Activated CD4-positive, alpha-beta T cell treated with anti-CD3 and anti-CD28 coated beads for 36 hours (primary cell): ENCODE measurements at regions not wholly inside any gene's neighbourhood (a gene's known extent, or its start where the extent isn't known, plus 50 kb on each side); places are given as distances from the start of the nearest gene placed in this dataset.
"Not testable (repeated sequence)": the region's sequence is repeated elsewhere in the genome, so short reads cannot be mapped to it uniquely, and the experiment has no call there.

Experiments
- ATAC-seq: fragments of 200-7000 bp; cut with Tn5 transposase; one replicate; pipeline ENCODE4 v1.10.0; 2021; ENCODE audit warnings: mild to moderate bottlenecking, moderate library complexity
- CTCF ChIA-PET: fragments of 350-600 bp; sonication (Branson Sonifier 250); formaldehyde crosslinking; loops from one replicate; lab custom pipeline; 2021; ENCODE audit warnings: antibody characterized with exemption; lab: Charles Lee
- POLR2A ChIA-PET: fragments of 350-600 bp; sonication (Branson Sonifier 250); formaldehyde crosslinking; loops from one replicate; lab custom pipeline; 2021; ENCODE audit warnings: antibody characterized with exemption, inconsistent platforms; lab: Charles Lee
- DNase-seq: peaks from one replicate; pipeline ENCODE4 v3.0.0-alpha.2; 2020
- H3K27ac Mint-ChIP-seq: one replicate; pipeline ENCODE4 v1.8.0; 2021; ENCODE audit warnings: mixed read lengths
- H3K27me3 Mint-ChIP-seq: one replicate; pipeline ENCODE4 v1.8.0; 2021; ENCODE audit warnings: mixed read lengths
- H3K36me3 Mint-ChIP-seq: one replicate; pipeline ENCODE4 v1.8.0; 2021; ENCODE audit warnings: low read depth, mixed read lengths
- H3K4me1 Mint-ChIP-seq: one replicate; pipeline ENCODE4 v1.8.0; 2021; ENCODE audit warnings: mixed read lengths
- H3K4me3 Mint-ChIP-seq: one replicate; pipeline ENCODE4 v1.8.0; 2021; ENCODE audit warnings: mild to moderate bottlenecking, moderate library complexity, mixed read lengths
- H3K9me3 Mint-ChIP-seq: one replicate; pipeline ENCODE4 v1.8.0; 2021; ENCODE audit warnings: low read depth, mixed read lengths
- intact Hi-C, 2 experiments: fragments of 100-400 bp; cut with DNase I in 1 of 2; cut with micrococcal nuclease in 1 of 2; formaldehyde crosslinking; loops; one replicate each; pipeline versions ENCODE4 v1.14.2 to v1.15.1; 2022 to 2024; cut with DNase I, micrococcal nuclease

- POLR2A ChIA-PET, ATAC-seq, H3K4me3 Mint-ChIP-seq, H3K9me3 Mint-ChIP-seq, H3K27ac Mint-ChIP-seq, H3K36me3 Mint-ChIP-seq, DNase-seq, CTCF ChIA-PET, H3K4me1 Mint-ChIP-seq, H3K27me3 Mint-ChIP-seq, intact Hi-C loops: not testable (repeated sequence)
These were observed 80.3 kb upstream of the SPDYE9 start for GRCh38 chr7:73166152-73166551.

GRCh38 chr7:73162680-73163079, 76.8 kb upstream of the SPDYE9 start:
- intact Hi-C loops, H3K4me3 Mint-ChIP-seq, CTCF ChIA-PET, DNase-seq, H3K27ac Mint-ChIP-seq, POLR2A ChIA-PET, ATAC-seq, H3K36me3 Mint-ChIP-seq, H3K27me3 Mint-ChIP-seq, H3K9me3 Mint-ChIP-seq, H3K4me1 Mint-ChIP-seq: not testable (repeated sequence)

DNA sequence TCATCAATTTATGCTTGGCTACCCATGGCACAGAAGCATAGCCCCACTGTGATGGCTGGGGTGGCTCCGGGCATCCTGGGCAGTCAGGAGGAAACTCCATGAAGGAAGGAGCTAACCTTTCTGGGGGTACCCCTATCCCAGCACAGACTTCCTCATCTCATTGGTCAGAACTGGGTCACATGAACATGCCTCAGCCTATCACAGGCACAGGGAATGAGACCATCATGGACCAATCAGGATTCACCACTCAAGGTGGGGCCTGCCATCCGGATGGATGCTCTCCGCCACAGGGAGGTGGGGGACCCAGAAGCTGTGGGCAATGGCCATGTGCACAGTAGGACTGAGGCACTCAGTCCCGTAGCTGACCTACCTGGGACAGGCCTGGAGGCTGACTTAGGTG, 75.9 kb upstream of the SPDYE9 start:
- intact Hi-C loops, DNase-seq, H3K4me1 Mint-ChIP-seq, H3K27me3 Mint-ChIP-seq, H3K9me3 Mint-ChIP-seq, ATAC-seq, H3K4me3 Mint-ChIP-seq, POLR2A ChIA-PET, H3K27ac Mint-ChIP-seq, H3K36me3 Mint-ChIP-seq, CTCF ChIA-PET: not testable (repeated sequence)

DNA sequence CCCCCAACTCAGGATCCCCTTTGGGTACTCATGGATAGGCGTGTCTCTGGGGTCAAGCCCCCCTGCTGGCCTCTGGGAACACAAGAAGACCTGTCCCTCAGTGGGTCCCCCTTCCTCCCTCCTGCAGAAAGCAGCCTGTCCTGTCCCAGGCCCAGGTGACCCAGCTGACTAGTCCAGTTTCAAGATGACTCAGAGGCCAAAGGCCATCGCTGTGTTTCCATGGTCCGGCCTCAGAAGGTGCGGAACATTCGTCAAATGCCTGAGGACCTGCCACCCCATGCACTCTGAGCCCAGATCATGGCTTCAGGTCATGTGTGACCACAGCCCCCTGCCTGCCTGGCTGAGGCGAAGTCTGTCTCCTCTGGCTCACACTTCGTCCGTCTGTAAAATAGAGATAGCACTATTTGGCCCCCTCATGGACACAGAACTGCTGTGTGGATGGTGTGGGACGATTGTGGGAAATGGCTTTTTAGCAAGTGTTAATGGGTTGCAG, 71.4 kb upstream of the SPDYE9 start:
- ATAC-seq, POLR2A ChIA-PET, CTCF ChIA-PET, DNase-seq, intact Hi-C loops, H3K4me3 Mint-ChIP-seq, H3K9me3 Mint-ChIP-seq, H3K27ac Mint-ChIP-seq, H3K27me3 Mint-ChIP-seq, H3K36me3 Mint-ChIP-seq, H3K4me1 Mint-ChIP-seq: not testable (repeated sequence)

DNA sequence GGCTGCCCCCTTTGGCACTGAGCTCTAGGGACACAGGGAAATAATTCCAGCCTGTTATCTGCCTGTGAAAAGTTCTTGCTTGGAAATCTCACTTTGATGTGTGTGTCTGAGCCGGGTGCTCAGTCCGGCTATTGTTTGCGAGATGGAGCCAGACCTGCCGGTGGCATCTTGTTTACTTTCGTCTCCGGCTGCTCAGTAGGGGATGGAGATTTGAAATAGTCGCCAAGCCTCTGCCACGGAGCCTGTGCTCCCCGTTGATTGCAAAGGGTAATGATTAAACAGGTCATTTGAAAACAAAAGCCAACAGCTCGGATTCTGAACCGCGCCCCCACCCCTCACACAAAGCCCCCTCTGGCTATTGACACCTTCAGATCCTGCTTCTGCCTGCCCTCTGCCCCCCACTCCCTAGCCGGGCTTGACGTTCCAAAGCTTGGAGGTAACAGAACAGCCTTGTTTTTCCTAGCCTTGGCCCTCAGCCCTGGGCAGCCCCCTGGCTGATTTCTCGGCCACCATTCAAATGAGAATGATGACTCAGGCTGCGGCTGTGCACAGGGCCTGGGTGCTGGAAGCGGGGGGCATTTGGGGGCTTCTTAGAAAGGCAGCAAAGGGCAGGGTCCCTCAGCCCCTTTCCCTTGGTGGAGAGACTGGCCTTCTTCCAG, 70.8 kb upstream of the SPDYE9 start:
- ATAC-seq, H3K36me3 Mint-ChIP-seq, H3K4me1 Mint-ChIP-seq, POLR2A ChIA-PET, intact Hi-C loops, H3K27me3 Mint-ChIP-seq, H3K27ac Mint-ChIP-seq, H3K9me3 Mint-ChIP-seq, H3K4me3 Mint-ChIP-seq, CTCF ChIA-PET, DNase-seq: not testable (repeated sequence)

DNA sequence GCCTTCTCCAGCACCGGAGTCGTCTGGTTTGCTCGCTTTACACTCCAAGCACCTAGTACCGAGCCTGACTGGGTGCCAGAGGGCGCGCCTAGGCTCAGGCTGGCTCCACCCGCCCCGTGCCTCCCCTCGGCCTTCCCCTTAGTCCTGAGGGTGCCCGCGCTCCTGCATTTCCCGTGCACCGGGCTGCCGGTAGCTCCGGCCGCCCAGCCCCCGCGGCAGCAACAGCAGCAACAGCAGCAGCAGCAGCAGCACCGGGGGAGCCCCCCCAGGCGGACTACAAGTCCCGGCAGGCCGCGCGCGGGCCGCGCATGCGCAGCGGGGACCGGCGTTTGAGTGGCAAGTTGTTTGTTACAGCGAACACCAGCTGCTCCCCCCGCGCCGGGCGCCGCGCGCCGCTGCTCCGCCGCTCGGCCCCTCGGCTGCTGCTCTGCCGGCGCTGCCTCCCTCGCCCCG, 68.8 kb upstream of the SPDYE9 start:
- H3K9me3 Mint-ChIP-seq, H3K27me3 Mint-ChIP-seq, H3K27ac Mint-ChIP-seq, H3K36me3 Mint-ChIP-seq, H3K4me1 Mint-ChIP-seq, intact Hi-C loops, CTCF ChIA-PET, POLR2A ChIA-PET: not testable (repeated sequence)
- peak; percentile 72 for DNase-seq
- H3K4me3 Mint-ChIP-seq, result peak overlapping the region; percentile 30
- peak; percentile 86 for ATAC-seq

DNA sequence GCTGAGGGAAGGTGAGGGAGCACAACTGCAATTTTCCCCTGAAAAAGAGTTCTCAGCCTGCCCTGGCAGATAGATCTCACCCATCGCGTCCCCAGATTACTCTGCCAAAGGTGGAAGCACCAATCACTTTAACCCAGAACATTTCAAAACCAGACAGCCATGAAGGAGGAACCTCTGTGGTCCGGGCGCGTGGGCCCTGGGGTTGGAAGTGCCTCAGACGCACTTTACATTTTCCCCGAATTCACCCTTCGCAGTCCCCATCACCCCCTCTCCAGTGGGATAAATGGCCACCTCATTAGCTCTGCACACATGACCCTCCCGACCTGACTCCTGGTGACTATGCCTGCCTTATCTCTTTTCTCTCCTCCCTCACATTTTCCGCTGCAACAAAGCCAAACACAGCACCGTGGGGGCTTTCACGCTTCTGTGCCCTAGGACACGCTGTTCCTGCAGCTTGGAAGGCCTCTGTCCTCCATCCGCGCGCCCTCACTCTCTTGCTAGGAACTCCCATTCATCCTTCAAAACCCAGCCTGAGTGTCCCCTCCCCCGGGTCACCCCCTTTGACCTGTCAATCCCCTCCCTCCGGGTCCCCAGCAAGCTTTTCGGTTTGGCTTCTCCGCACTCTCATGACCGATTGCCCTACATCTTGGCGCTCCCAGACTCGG, 68.2 kb upstream of the SPDYE9 start:
- H3K27ac Mint-ChIP-seq, H3K9me3 Mint-ChIP-seq, CTCF ChIA-PET, POLR2A ChIA-PET, H3K36me3 Mint-ChIP-seq, intact Hi-C loops, H3K4me1 Mint-ChIP-seq, H3K4me3 Mint-ChIP-seq, H3K27me3 Mint-ChIP-seq: not testable (repeated sequence)
- DNase-seq, result peak; percentile 17
- ATAC-seq, result peak; percentile 20

- POLR2A ChIA-PET, intact Hi-C loops, H3K36me3 Mint-ChIP-seq, H3K9me3 Mint-ChIP-seq, H3K27ac Mint-ChIP-seq, H3K4me3 Mint-ChIP-seq, ATAC-seq, H3K4me1 Mint-ChIP-seq, H3K27me3 Mint-ChIP-seq, CTCF ChIA-PET, DNase-seq: not testable (repeated sequence)
These were observed 62.7 kb upstream of the SPDYE9 start for GRCh38 chr7:73148570-73148969.

- H3K36me3 Mint-ChIP-seq, ATAC-seq, CTCF ChIA-PET, POLR2A ChIA-PET, H3K27me3 Mint-ChIP-seq, H3K9me3 Mint-ChIP-seq, intact Hi-C loops, H3K4me1 Mint-ChIP-seq, H3K4me3 Mint-ChIP-seq, DNase-seq, H3K27ac Mint-ChIP-seq: not testable (repeated sequence)
These were observed 61.8 kb upstream of the SPDYE9 start for GRCh38 chr7:73147681-73148080.

DNA sequence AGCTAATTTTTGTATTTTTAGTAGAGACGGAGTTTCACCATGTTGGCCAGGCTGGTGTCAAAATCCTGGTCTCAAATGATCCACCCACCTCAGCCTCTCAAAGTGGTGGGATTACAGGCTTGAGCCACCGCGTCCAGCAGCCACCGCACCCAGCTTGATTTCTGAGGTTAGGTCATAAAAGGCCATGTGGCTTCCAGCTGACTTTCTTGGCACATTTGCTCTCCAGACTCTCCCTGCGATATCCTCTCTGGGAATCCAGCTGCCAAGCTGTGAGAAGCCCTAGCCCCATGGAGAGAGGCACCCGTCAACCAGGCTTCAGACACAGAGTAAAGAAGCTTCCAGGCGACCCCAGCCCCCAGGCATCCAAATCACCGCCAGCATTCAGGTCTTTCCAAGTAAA, 58.2 kb upstream of the SPDYE9 start:
- CTCF ChIA-PET, H3K36me3 Mint-ChIP-seq, H3K4me1 Mint-ChIP-seq, H3K27ac Mint-ChIP-seq, ATAC-seq, H3K27me3 Mint-ChIP-seq, H3K4me3 Mint-ChIP-seq, H3K9me3 Mint-ChIP-seq, DNase-seq, POLR2A ChIA-PET, intact Hi-C loops: not testable (repeated sequence)

DNA sequence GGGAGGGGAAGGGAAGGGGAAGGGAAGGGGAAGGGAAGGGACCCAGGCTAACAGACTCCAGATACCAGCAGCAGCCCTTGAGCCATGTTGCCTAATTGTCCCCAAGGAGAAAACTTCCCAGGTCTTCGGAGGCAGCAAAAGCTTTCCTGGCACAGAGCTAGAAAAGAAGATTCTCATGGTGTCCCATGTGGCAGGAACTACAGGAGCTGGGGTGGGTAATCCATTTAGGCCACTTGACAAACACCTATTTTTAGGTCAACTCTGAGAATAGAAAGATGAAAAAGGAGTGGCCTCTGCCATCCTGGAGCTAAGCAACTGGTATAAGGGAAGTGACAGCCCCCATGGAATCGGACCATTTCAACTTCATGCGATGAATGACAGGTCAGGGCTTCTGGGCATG, 52.1 kb upstream of the SPDYE9 start:
- H3K4me3 Mint-ChIP-seq, H3K36me3 Mint-ChIP-seq, CTCF ChIA-PET, DNase-seq, H3K4me1 Mint-ChIP-seq, intact Hi-C loops, H3K27ac Mint-ChIP-seq, POLR2A ChIA-PET, ATAC-seq, H3K9me3 Mint-ChIP-seq, H3K27me3 Mint-ChIP-seq: not testable (repeated sequence)
